ENCODE measurements at regions not wholly inside any gene's neighbourhood (a gene's known extent, or its start where the extent isn't known, plus 50 kb on each side); places are given as distances from the start of the nearest gene placed in this dataset.
A peak's percentile ranks its signal among the peaks of the same experiment; 100 is the strongest.

DNA sequence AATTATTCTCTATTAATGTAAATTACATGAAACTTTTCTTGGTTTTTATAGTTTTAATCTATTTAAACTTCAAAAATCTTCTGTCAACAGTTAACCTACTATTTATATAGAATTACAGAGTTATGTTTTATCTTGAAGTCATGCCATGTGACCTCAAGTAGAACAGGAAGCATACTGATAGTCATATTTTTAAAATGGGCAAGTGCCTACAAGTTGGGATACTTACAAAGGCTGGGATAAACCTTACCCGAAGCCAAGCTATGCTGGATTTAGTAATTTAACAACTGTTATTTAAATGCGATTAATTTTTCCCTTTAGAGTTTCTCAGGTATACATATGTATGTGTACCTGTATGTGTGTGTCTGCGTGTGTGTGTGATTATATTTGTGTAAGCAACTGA lies 266.9 kb downstream of the RASSF9 start:
- TF ChIP-seq, protein P1, sequence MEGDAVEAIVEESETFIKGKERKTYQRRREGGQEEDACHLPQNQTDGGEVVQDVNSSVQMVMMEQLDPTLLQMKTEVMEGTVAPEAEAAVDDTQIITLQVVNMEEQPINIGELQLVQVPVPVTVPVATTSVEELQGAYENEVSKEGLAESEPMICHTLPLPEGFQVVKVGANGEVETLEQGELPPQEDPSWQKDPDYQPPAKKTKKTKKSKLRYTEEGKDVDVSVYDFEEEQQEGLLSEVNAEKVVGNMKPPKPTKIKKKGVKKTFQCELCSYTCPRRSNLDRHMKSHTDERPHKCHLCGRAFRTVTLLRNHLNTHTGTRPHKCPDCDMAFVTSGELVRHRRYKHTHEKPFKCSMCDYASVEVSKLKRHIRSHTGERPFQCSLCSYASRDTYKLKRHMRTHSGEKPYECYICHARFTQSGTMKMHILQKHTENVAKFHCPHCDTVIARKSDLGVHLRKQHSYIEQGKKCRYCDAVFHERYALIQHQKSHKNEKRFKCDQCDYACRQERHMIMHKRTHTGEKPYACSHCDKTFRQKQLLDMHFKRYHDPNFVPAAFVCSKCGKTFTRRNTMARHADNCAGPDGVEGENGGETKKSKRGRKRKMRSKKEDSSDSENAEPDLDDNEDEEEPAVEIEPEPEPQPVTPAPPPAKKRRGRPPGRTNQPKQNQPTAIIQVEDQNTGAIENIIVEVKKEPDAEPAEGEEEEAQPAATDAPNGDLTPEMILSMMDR (IDR thresholded peaks at IDR 0.05; ENCODE audit: low read depth, low read length) = no peak
- DNase-seq (ENCODE audit: extremely low read depth, low read depth) = no peak

DNA sequence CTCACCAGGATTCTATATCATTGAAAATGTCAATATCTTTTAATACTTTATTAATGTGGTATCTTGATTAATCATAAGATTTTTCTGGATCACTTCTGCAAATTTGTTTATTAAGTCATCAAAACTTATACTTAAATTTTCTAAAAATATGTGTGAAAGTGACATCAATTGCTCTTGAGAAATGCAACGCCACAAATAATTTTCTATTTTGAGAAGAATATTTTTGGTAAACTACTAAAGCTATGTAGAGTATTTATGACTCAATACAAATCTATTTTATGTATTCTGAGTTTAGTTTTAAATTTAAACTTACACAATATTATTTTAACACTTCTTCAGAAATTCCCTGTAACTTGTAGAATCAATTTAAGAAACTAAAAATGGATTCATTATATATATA lies 263.3 kb downstream of the RASSF9 start:
- TF ChIP-seq, protein P1 (IDR thresholded peaks at IDR 0.05; ENCODE audit: low read depth, low read length) = no peak
- no peak for DNase-seq (ENCODE audit: extremely low read depth, low read depth)

DNA sequence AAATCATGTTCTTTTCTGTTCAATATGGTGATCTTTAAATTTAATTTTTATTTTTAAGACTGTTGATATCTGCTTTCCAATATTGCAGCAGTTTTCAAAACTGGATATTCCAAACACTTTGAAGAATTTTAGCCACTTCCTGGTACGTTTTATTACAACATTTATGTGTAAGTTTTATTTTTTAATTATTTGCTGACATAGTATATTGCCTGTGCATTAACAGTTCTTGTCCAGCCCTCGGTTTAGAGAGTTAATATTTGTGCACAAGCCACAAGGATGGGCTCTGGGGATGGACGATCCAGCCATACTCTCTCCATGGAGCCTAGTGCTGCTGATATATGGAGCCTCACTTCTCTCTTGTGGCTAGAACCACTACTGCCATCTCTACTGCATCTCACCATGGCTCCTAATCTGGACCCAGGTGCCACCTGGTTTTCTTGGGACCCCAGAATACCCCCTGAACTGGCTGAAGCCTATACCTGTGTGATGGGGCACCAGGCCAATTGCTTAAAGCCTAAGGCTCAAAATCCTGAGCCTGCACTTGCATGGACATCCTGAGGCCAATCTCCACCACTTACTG lies 262.5 kb downstream of the RASSF9 start:
- DNase-seq (ENCODE audit: extremely low read depth, low read depth) = no peak
- TF ChIP-seq, protein P1 (IDR thresholded peaks at IDR 0.05; ENCODE audit: low read depth, low read length) = no peak

DNA sequence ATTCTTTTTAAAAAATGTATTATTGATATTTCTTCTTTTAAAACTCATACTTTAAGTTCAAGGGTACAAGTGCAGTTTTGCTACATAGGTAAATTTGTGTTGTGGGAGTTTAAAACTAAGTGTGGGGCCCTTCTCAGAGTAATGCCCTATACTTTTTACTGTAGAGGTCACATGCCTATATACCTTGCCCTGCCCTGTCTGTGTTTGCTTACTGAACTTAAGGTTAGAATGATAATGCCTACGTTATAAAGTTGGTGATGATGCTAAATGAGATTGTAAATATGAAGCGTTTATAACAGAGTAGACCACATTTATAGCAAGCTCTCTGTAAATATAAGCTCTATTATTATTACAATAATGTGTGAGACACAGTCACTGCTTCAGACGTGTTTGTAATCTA lies 261.9 kb downstream of the RASSF9 start:
- TF ChIP-seq, protein P1 (IDR thresholded peaks at IDR 0.05; ENCODE audit: low read depth, low read length) = no peak
- DNase-seq (ENCODE audit: extremely low read depth, low read depth) = no peak

DNA sequence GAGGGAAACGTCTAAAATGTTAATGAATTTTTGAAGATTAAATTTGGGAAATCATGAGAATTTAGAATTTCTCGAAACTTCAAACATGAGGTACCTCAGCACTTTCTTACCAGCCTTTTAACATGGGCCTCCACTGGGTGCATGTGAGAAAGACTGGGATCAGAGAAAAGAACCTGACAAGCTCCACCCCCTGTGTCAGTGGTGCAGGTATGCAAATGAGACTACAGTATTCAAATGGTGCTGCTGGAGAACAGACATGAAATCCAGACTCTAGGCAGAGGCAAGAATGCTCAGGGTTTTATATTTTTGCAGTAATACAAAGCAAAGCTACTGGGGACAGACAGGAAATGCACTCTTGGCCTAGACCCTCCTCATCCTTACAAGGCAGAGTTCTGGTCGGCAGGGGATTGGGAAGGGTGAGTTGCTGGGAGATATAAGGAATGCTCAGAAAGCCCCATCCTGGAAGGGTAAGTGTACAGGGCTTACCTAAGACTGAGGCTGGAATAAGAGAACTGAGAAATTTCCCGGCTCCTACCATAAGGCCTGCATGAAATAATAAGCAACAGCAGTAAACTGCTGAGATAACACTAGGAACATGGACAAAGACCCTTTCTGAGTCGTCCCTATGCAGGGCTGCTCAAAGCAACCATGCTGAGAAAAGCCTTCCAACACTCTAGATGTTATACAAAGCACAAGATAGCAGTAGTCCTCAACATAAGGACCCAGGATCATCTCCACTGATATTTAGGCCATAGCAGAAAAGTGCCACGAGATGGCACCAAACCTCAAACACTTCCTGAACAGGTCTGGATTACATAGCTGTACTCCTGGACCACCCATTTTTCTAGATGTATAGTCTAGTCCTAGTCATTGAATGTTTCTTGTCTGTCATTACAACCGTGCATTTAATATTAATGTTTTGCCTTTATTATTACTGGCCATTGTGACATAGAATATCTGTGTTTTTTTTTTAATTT lies 260.8 kb downstream of the RASSF9 start:
- TF ChIP-seq, protein P1 (IDR thresholded peaks at IDR 0.05; ENCODE audit: low read depth, low read length) = peak; percentile 74
- peak; percentile 25 for DNase-seq (ENCODE audit: extremely low read depth, low read depth)

DNA sequence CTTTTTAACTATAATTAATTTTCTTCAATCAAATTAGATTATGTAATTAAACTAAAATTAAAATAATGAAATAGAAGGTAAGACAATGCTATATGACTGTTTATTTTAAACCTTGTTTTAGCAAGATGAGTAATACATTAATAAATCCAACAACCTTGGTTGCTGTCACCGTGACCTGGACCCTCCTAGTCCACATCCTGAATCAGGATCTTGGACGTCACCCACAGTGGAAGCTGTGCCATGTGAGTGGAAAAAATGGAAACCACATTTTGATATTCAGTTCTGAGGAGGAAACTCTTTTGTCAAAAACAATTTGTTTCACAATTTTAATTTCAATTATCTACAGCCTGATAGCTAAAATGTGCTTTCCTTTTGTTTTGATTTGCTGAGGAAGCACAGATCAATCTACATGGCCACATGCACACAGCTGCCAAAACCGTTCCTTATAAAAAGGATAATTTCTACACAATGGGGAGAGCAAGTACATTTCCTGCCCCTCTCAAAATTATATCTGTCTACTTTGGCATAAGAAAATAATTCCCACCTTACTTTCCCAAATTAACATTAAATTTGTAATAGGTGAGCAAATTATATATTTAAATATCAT lies 255.5 kb downstream of the RASSF9 start:
- TF ChIP-seq, protein P1 (IDR thresholded peaks at IDR 0.05; ENCODE audit: low read depth, low read length) = no peak

DNA sequence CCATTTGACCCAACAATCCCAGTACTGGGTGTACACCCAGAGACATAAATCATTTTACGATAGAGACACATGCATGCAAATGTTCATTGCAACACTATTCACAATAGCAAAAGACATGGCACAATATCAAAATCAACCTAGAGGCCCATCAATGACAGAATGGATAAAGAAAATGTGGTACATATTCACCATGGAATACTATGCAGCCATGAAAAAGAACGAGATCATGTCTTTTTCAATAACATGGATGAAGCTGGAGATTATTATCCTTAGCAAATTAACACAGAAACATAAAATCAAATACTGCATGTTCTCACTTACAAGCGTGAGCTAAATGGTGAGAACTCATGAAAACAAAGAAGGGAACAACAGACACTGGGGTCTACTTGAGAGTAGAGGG lies 249.1 kb downstream of the RASSF9 start:
- no peak for DNase-seq (ENCODE audit: extremely low read depth, low read depth)
- TF ChIP-seq, protein P1 (IDR thresholded peaks at IDR 0.05; ENCODE audit: low read depth, low read length) = no peak

More for the DNA sequence above, 255.5 kb downstream of the RASSF9 start:
- DNase-seq (ENCODE audit: extremely low read depth, low read depth) = no peak
